GM12878 (cell line): ENCODE measurements at regions not wholly inside any gene's neighbourhood (a gene's known extent, or its start where the extent isn't known, plus 50 kb on each side); places are given as distances from the start of the nearest gene placed in this dataset.

Experiments
- ATF7 ChIP-seq: fragments of 450-650 bp; IDR thresholded peaks from 2 replicates; pipeline ENCODE4 v1.6.1; 2016; ENCODE audit warnings: low read depth, mild to moderate bottlenecking
- BCL3 ChIP-seq: IDR thresholded peaks from 2 replicates; pipeline ENCODE4 v1.6.1; 2011; ENCODE audit warnings: borderline replicate concordance, low read depth, mild to moderate bottlenecking, moderate library complexity, low read length; ENCODE audit not compliant: insufficient read depth, poor library complexity, severe bottlenecking
- BCLAF1 ChIP-seq: fragments of 450-650 bp; IDR thresholded peaks from 2 replicates; pipeline ENCODE4 v1.6.1; 2017; ENCODE audit warnings: antibody characterized with exemption, mild to moderate bottlenecking, moderate library complexity
- BMI1 ChIP-seq: fragments of 450-650 bp; IDR thresholded peaks from 2 replicates; pipeline ENCODE4 v1.6.1; 2016; ENCODE audit warnings: mild to moderate bottlenecking, moderate library complexity, borderline replicate concordance
- CBX5 ChIP-seq: sonication (generic); IDR thresholded peaks from 2 replicates; pipeline ENCODE4 v1.6.1; 2016; ENCODE audit warnings: low read depth, moderate library complexity, mild to moderate bottlenecking, inconsistent platforms
- HDAC2 ChIP-seq: fragments of 200-600 bp; sonication (generic); IDR thresholded peaks from 2 replicates; pipeline ENCODE4 v1.6.1; 2017
- IRF4 ChIP-seq: IDR thresholded peaks from 2 replicates; pipeline ENCODE4 v1.6.1; 2011; ENCODE audit warnings: low read depth, low read length
- JUNB ChIP-seq: IDR thresholded peaks from 2 replicates; pipeline ENCODE4 v1.6.1; 2016; ENCODE audit warnings: antibody characterized with exemption, mild to moderate bottlenecking
- LARP7 ChIP-seq: fragments of 450-650 bp; IDR thresholded peaks from 2 replicates; pipeline ENCODE4 v1.6.1; 2017; ENCODE audit warnings: mild to moderate bottlenecking
- MXI1 ChIP-seq: fragments of 150-350 bp; IDR thresholded peaks from 2 replicates; pipeline ENCODE4 v1.6.1; 2011; ENCODE audit warnings: low read depth, mild to moderate bottlenecking, inconsistent platforms, low read length, improper control_type of control experiment
- NKRF ChIP-seq: fragments of 450-650 bp; conservative IDR thresholded peaks from 2 replicates; pipeline ENCODE4 v1.6.1; 2017; ENCODE audit warnings: mild to moderate bottlenecking, moderate library complexity
- NRF1 ChIP-seq: conservative IDR thresholded peaks from 2 replicates; pipeline ENCODE4 v1.6.1; 2011; ENCODE audit warnings: mild to moderate bottlenecking, low read depth, low read length, improper control_type of control experiment
- POLR2AphosphoS2 ChIP-seq: IDR thresholded peaks from 2 replicates; pipeline ENCODE4 v1.6.1; 2011; ENCODE audit warnings: low read depth, mild to moderate bottlenecking, low read length, improper control_type of control experiment, moderate library complexity
- RAD51 ChIP-seq: fragments of 450-650 bp; IDR thresholded peaks from 2 replicates; pipeline ENCODE4 v1.6.1; 2016; ENCODE audit warnings: moderate library complexity, mild to moderate bottlenecking, inconsistent platforms
- SIN3A ChIP-seq: IDR thresholded peaks from 2 replicates; pipeline ENCODE4 v1.6.1; 2012; ENCODE audit warnings: low read depth, low read length, improper control_type of control experiment
- SMAD1 ChIP-seq: fragments of 450-650 bp; IDR thresholded peaks from 2 replicates; pipeline ENCODE4 v1.6.1; 2018; ENCODE audit warnings: mild to moderate bottlenecking, low read depth; ENCODE audit not compliant: partially characterized antibody
- SUZ12 ChIP-seq: fragments of 200-600 bp; sonication (generic); IDR thresholded peaks from one replicate; pipeline ENCODE4 v1.6.1; 2018; ENCODE audit warnings: antibody characterized with exemption, mild to moderate bottlenecking; ENCODE audit not compliant: unreplicated experiment
- TARDBP ChIP-seq: IDR thresholded peaks from 2 replicates; pipeline ENCODE4 v1.6.1; 2016; ENCODE audit warnings: borderline replicate concordance
- TCF3 ChIP-seq: IDR thresholded peaks from 2 replicates; pipeline ENCODE4 v1.6.1; 2012; ENCODE audit warnings: low read depth, mild to moderate bottlenecking, low read length, borderline replicate concordance; ENCODE audit not compliant: insufficient read depth
- ZBED1 ChIP-seq: IDR thresholded peaks from 2 replicates; pipeline ENCODE4 v1.6.1; 2016; ENCODE audit warnings: borderline replicate concordance
- ZNF24 ChIP-seq: fragments of 450-650 bp; IDR thresholded peaks from 2 replicates; pipeline ENCODE4 v1.6.1; 2017; ENCODE audit warnings: antibody characterized with exemption, mild to moderate bottlenecking
- TF ChIP-seq, protein P1 (sequence below): IDR thresholded peaks from 2 replicates; pipeline ENCODE4 v1.6.1; 2011; ENCODE audit warnings: low read depth, mild to moderate bottlenecking, low read length, moderate library complexity, borderline replicate concordance; ENCODE audit errors: extremely low read depth
- TF ChIP-seq, protein P2 (sequence below): fragments of 450-650 bp; IDR thresholded peaks from 2 replicates; pipeline ENCODE4 v1.6.1; 2017; ENCODE audit warnings: low read depth, mild to moderate bottlenecking, moderate library complexity

DNA sequence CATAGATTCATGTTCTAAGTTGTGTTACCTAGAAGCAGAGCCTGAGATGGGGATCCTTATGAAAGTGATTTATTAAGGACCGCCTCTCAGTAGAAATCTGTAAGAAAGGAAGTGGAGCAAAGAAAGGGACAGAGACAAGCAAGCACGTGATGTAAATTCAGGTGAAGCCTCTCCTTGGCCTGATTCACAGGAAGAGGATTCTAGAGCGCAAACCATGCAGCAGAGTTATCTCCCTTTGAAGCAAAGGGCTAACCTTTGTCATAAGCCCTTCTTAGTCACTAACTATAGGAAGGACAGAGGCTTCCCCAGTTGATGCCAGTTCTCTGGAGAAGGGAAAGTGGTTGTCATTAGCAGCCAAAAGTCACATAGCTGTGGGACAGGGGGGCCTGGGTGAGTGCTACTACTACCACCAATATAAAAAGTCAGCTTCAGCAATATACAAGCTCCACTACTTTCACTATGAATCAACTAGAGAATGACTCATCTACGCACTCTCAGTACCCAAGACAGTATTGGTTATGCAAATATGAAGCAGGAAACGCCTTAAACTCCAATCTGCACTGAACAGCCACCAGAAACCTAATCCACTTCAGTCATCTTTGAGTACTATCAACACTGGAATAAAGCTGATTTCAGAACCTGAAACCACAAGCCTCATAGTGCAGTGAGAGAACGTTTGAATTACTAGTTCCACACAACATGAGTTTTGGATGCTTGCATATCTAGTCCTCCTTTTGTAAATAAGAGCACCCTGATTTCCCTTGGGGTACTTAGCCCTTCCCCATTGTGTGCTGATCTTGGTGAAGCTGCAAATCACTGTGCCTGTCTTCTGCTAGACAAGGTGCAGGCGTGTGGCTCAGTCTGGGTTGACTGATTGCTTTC is 162.7 kb downstream of the ZNF608 start (continued):
- TF ChIP-seq, protein P1, sequence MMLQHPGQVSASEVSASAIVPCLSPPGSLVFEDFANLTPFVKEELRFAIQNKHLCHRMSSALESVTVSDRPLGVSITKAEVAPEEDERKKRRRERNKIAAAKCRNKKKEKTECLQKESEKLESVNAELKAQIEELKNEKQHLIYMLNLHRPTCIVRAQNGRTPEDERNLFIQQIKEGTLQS, result no peak
- TF ChIP-seq RAD51 (no peak), NKRF (no peak), BMI1 (peak; percentile 48), CBX5 (peak; percentile 97), SIN3A (no peak), SUZ12 (no peak), NRF1 (no peak), ZBED1 (peak; percentile 67; the same call in 1 of the 2 replicates), ZNF24 (peak; percentile 54; the same call in 1 of the 2 replicates), ATF7 (peak; percentile 83), SMAD1 (no peak), IRF4 (peak; percentile 99), BCL3 (peak; percentile 80), HDAC2 (no peak), TARDBP (no peak), POLR2AphosphoS2 (no peak), MXI1 (no peak; the same call in 1 of the 2 replicates), LARP7 (no peak), BCLAF1 (no peak), TCF3 (0 out of 2 replicates have a peak, but pooled peaks have one; percentile 45), JUNB (peak; percentile 99)
- TF ChIP-seq, protein P2, sequence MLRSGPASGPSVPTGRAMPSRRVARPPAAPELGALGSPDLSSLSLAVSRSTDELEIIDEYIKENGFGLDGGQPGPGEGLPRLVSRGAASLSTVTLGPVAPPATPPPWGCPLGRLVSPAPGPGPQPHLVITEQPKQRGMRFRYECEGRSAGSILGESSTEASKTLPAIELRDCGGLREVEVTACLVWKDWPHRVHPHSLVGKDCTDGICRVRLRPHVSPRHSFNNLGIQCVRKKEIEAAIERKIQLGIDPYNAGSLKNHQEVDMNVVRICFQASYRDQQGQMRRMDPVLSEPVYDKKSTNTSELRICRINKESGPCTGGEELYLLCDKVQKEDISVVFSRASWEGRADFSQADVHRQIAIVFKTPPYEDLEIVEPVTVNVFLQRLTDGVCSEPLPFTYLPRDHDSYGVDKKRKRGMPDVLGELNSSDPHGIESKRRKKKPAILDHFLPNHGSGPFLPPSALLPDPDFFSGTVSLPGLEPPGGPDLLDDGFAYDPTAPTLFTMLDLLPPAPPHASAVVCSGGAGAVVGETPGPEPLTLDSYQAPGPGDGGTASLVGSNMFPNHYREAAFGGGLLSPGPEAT, result 0 out of 2 replicates have a peak, but pooled peaks have one; percentile 60
